GM18907 (cell line): ENCODE measurements at regions not wholly inside any gene's neighbourhood (a gene's known extent, or its start where the extent isn't known, plus 50 kb on each side); places are given as distances from the start of the nearest gene placed in this dataset.
"Not testable (repeated sequence)": the region's sequence is repeated elsewhere in the genome, so short reads cannot be mapped to it uniquely, and the experiment has no call there.

Source experiments
- ATAC-seq: cut with Tn5 transposase; IDR thresholded peaks from one replicate; pipeline ENCODE4 v1.9.1; 2021; ENCODE audit warnings: mild to moderate bottlenecking, moderate library complexity; ENCODE audit not compliant: unreplicated experiment

- no peak for ATAC-seq
Observed at GRCh38 chr12:89230376-89231315, 121.7 kb downstream of the DUSP6 start.

GRCh38 chr12:89228491-89228890, 123.8 kb downstream of the DUSP6 start:
- no peak for ATAC-seq

GRCh38 chr12:89227774-89228173, 124.5 kb downstream of the DUSP6 start:
- no peak for ATAC-seq

DNA sequence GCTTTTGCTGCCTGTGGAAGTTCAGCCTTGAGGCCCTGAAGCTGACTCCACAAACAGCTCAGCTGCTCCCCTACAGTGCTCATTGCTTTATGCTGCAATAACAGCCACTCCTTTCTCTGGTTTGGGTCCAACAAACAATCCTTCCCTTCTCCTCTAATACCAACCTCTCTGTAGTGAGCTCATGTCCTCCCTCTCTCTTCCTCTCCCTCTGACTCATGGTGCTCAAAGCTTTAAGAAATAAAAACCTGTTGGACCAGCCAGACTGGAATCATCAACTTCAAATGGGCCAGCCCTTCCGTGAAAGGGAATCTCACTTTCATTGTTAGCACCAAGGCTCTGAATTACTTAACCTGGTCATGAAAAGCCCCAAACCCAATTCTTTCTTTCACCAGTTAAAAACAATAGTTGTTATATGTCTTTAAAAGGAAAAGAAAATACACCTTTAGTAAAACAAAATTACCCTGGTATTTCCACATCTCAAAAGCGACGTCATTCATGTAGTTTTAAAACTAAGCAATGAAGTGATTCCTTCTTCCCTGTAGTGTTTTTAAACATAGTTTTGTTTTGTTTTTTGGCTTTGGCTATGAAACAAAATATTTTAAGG, 126.4 kb downstream of the DUSP6 start:
- ATAC-seq: no peak

GRCh38 chr12:89225401-89225800, 126.9 kb downstream of the DUSP6 start:
- ATAC-seq: no peak

- not testable (repeated sequence) for ATAC-seq
Observed at GRCh38 chr12:89222580-89222979, 129.7 kb downstream of the DUSP6 start.

GRCh38 chr12:89217472-89217871, 134.8 kb downstream of the DUSP6 start:
- ATAC-seq: no peak

GRCh38 chr12:89216211-89216952, 135.9 kb downstream of the DUSP6 start:
- no peak for ATAC-seq

- ATAC-seq: no peak
Observed at GRCh38 chr12:89215196-89215595, 137.1 kb downstream of the DUSP6 start.

GRCh38 chr12:89213747-89214146, 138.6 kb downstream of the DUSP6 start:
- ATAC-seq: no peak

DNA sequence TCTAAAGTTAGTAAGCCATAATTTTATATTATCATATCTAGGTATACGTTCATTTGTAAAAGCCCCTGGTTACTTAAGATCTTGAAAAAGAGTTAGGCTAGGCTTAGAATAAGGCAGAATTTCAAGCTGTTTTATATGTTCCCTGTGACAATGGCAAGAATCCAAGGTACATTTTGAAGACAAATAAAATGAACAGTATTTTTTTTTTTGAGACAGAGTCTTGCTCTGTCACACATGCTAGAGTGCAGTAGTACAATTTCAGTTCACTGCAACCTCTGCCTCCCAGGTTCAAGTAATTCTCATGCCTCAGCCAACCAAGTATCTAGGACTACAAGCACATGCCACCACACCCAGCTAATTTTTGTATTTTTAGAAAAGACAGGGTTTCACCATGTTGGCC, 139.2 kb downstream of the DUSP6 start:
- ATAC-seq: no peak

DNA sequence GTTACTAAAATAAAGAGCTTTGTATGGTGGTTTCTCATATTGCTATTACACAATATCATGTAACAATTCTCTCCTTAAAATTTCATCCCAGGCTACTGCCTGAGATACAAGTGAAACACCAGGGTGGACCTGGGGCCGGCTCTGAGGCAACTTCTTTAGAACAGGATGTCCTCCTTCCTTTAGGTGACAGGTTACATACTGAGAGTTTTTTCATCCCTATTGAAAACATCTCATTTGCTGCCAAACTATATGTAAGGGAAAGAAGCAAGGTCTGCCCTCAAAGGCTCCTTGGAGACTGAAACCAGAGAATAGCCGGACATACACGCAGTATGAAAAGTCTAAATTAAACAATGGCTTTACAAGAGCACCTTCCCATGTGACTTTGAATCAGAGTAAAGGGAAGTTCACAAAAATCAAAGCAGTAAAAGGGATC, 139.9 kb downstream of the DUSP6 start:
- no peak for ATAC-seq

DNA sequence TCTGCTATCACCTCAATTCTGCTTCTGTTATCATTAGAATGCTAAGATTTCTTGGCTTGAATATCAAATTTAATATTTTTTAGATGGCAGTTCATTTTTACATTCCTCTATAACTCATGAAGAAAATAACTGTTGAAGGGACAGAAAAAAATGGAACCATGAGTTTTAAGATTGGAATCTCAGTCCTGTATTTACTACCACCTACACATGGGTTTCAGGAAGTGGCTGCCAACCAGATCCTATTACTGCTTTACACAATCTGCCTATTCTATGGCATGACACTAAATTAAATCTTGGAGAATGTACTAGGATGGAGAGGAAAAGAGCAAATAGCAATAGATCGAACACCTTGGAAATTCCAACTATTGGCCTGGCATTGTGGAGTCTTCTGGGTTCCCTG, 140.8 kb downstream of the DUSP6 start:
- ATAC-seq: no peak

DNA sequence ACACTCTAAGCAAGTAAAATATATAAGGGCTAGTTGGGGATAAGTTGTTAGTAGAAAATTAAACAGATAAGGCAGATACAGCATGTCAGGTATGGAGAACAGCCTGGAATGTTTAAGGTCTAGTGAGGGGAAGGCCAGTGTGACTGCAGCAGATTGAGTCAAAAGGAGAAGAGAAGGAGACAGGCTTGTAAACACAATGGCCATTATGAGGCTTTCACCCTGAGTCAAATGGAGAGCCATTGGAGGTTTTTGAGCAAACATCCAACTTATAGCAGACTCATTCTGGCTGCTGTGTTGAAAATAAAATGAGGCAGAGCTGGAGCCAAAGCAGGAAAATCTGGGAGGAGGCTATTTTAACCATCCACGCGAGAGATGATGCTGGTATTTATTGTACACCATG, 142.0 kb downstream of the DUSP6 start:
- no peak for ATAC-seq

GRCh38 chr12:89208661-89209096, 143.6 kb downstream of the DUSP6 start:
- ATAC-seq: no peak

GRCh38 chr12:89206390-89206789, 145.9 kb downstream of the DUSP6 start:
- ATAC-seq: no peak

DNA sequence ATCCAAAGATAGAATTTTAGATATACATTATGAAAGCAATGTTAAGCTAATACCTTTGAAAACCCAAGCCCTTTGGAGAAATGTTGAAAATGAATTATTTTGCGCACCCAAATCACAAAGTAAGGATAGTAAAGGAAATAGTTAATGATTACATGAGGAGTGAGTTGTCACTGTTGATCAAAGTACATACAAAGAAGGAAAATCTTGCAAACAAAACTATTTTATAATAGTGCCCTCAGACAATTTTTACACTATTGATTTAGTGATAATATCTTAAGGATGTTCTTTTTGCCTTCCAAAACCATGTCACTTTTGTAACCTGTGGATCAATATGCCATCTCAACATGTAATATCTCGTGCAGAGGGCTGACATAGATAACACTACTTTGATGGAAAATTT, 146.8 kb downstream of the DUSP6 start:
- no peak for ATAC-seq

DNA sequence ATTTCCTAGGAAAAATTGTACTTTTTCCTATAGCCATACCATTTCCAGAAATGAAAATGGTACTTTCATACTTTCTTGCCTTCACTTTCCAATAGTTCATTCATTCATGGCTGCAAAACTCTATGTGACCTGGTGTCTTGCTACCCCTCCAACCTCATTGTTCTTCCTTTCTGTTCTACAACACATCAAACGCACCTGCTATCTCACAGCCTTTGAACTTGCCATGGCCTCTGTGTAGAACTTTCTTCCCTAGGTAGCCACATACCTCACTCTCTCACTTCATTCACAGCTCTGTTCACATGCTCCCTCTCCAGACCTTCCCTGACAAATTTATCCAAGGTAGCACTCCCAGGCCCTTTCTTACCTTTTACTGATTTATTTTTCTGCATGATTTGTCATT, 149.2 kb downstream of the DUSP6 start:
- ATAC-seq: no peak

- ATAC-seq: no peak
Observed at GRCh38 chr12:89200217-89200616, 152.1 kb downstream of the DUSP6 start.

DNA sequence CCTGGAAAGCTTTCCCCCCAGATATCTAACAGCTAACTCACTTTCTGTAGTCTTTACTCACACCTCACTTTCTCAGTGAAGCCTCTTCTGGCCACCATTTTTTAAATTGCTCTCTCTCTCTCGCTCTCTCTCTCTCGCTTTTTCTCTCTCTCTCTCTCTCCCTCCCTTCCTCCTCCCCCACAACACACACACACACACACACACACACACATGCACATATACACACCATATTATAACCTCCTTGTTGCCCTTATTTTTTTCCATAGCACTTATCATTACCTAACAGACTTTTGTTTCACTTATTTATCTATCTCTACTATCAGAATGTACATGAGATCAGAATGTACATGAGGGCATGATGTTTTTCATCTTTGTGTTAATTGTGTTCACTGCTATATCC, 156.8 kb downstream of the DUSP6 start:
- ATAC-seq: no peak

GRCh38 chr12:89194683-89195082, 157.6 kb downstream of the DUSP6 start:
- ATAC-seq: no peak

- no peak for ATAC-seq
Observed at GRCh38 chr12:89192429-89192828, 159.9 kb downstream of the DUSP6 start.
